GM18502 (cell line): ENCODE measurements at regions not wholly inside any gene's neighbourhood (a gene's known extent, or its start where the extent isn't known, plus 50 kb on each side); places are given as distances from the start of the nearest gene placed in this dataset.

Source experiments
- ATAC-seq: cut with Tn5 transposase; IDR thresholded peaks from one replicate; pipeline ENCODE4 v1.9.1; 2021; ENCODE audit warnings: mild to moderate bottlenecking; ENCODE audit not compliant: unreplicated experiment, poor library complexity

GRCh38 chr20:21033817-21034216 lies 72.3 kb downstream of the LINC00237 start:
- ATAC-seq, result no peak

- ATAC-seq, result no peak
These were observed 74.5 kb downstream of the LINC00237 start for GRCh38 chr20:21031666-21032065.

- ATAC-seq, result no peak
These were observed 76.8 kb downstream of the LINC00237 start for GRCh38 chr20:21029341-21029740.

DNA sequence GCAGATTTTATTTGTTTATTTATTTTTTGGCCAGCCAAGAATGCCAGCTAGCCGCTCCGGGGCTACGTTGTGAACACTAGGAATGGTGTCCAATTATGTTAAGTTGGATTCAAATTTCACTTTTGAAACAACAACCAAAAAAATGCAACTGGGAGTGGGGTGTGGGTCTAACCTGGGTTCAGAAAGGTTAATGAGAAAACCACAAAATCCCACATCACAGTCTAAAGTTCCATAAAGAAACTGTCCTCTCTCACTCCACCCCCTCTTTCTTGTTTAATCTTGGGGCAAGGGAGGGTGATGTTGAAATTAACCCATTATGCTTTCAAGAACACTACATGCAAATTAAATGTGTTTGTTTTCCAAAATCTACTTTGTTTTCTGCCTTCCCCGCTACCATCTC lies 77.2 kb downstream of the LINC00237 start:
- ATAC-seq, result no peak

DNA sequence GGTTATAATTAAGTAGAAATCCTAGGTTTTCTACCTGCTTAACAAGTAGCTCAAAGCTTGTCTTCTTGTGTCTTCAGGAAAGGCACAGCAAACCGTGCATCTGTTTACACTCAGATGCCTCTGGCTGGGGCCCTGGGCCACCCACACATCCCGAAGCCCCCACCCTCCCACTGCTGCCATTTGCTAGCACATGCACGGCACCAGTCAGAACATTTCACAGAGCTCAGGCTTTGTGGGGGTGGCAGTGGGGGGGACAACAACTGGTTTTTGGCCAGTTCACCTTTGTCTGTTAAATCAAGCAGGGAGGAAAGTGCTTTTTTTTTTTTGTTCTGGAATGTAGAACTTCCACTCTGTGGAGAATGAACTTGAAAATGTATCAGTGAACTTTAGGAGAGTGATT lies 77.7 kb downstream of the LINC00237 start:
- no peak for ATAC-seq

GRCh38 chr20:21027569-21027968 lies 78.6 kb downstream of the LINC00237 start:
- no peak for ATAC-seq

- no peak for ATAC-seq
These were observed 79.2 kb downstream of the LINC00237 start for GRCh38 chr20:21026951-21027350.

- no peak for ATAC-seq
These were observed 81.7 kb downstream of the LINC00237 start for GRCh38 chr20:21024420-21024819.

DNA sequence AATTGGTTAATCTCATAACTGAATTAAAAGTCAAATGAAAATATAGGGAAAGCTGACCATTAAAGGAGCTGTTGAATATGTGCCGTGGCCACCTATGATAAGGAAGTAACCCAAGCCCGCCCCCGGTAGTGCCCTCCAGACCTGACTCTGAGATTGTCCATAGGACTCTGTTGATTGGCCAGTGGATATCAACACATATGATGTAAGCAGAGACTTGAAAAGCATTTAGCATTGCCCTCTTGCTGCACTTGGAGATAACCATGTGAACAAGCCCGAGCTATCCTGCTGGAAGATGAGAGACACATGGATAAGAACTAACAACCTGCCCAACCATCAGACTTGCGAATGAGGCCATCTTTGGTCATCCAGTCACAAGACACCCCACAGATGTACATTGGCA lies 83.2 kb downstream of the LINC00237 start:
- ATAC-seq, result no peak

DNA sequence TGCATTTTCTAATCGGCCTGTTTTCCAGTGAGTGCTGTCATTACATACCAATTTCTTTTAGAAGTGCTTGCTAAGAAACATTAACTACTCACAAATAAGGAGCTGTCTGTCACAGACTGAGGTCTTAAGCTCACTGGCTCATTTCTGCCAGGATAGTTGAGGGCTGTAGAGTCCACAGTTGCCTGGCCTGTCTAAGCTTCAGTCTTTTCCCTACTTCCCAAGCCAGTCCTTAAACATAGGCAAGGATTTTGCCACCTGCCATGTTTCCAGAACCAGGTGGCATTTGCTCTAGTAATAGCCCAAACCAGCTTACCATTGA lies 84.7 kb downstream of the LINC00237 start:
- no peak for ATAC-seq

- no peak for ATAC-seq
These were observed 85.3 kb downstream of the LINC00237 start for GRCh38 chr20:21020659-21021471.

DNA sequence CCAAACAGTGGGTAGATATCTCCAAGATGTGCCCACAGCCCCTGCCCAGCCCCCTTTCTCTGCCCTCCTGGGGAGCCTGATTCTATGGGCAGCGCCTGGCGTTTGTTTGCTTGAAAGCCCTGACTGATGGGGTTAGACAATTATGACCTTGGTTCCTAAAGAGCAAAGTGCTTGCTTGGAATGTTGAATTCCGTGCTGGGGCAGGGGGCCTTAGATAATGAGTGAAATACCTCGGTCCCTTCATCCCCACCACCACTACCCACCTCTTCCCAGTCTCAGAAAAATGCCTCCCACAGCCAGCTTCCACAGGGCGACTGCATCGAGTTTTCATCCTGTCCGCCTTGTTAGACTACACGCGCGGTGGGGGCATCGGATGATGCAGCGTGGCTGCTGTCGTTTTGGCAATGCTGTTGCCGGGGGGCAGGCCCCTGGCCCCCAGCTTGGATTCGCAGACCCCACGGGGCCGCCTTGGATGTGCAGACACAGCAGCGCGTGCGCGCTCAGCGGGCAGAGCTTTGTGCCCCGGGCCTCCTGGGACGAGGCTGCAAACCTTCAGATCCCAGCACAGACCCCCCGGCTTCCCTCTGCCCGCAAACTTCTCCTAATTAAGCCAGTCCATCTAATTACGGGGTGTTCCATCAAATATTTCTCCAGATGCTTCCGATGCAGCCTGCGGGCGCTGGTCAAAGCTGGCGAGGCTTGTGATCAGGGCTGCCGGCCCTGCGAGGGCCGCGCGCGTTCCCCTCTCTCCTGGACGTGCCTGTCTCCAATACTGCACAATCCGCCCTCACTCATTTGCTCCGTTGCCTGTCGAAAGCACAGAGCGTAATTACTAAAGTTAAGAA lies 86.1 kb downstream of the LINC00237 start:
- ATAC-seq, result no peak

DNA sequence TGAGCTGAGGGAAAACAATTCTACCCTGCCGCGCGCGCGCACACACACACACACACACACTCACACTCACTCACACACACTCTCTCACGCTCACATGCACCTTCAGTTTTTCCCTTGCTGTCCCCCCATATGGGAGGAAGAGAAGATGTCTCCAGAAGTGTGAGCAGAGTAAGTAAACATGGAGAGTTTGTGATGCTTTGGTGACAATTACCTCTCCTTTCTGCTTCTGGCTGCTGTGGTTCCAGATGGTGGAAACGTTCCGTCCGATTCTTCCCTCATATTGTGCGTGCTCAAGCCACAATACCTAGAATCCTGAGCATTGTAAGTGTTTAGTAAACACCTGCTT lies 86.7 kb downstream of the LINC00237 start:
- no peak for ATAC-seq

- no peak for ATAC-seq
These were observed 87.6 kb downstream of the LINC00237 start for GRCh38 chr20:21018576-21018975.

DNA sequence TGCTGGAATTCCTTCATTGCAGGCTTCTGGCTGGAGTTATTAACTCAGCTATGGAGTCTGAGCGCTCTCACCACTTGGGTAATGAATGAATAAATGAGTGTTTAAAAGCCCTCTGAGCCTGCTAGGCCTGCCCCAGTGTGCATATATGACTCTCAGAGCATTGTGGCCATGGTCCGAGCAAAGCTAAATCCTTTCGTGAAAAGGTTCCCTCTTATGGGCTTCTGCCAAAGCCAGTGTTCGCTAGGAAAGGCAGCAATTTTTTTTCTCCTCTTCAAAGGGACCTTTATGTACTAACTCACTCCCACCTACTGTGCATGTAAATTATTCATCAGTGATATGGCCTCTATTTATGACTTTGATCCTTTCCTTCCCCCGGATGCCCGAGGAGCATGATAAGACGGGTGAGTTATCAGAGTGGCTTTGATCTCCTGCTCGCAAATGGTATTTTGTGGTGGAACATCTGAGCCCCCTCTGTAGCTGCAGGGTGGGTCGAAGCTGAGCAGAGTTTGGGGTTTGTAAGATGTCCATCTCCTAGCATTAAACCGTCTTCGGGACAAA lies 88.6 kb downstream of the LINC00237 start:
- ATAC-seq, result no peak

DNA sequence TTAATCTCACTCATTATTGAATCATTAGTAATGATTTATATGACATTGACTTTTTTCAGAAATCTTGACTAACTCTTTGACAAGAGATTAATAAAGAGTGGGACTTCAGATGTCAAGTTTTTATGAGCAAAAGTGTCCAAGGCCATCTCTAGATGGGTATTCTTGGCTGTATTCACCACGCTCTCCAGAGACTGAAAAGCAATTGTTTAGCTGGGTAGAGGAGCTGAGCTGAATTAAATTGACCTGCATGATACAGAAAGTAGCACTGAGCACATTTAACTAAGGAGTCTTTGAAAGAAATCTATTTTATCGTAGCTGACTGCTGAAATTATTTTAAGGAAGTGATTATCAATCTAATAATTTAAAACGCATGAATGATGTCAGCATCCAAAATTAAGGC lies 89.4 kb downstream of the LINC00237 start:
- ATAC-seq, result no peak

- no peak for ATAC-seq
These were observed 91.6 kb downstream of the LINC00237 start for GRCh38 chr20:21014528-21014927.

GRCh38 chr20:21008951-21009350 lies 97.2 kb downstream of the LINC00237 start:
- no peak for ATAC-seq

GRCh38 chr20:21006611-21007010 lies 99.5 kb downstream of the LINC00237 start:
- ATAC-seq, result no peak

- ATAC-seq, result no peak
These were observed 101.6 kb downstream of the LINC00237 start for GRCh38 chr20:21004386-21005076.

- ATAC-seq, result no peak
These were observed 102.3 kb downstream of the LINC00237 start for GRCh38 chr20:21003902-21004301.
